Uterus (tissue), 3 donors: ENCODE measurements at regions not wholly inside any gene's neighbourhood (a gene's known extent, or its start where the extent isn't known, plus 50 kb on each side); places are given as distances from the start of the nearest gene placed in this dataset.

ENCODE experiments used
- DNase-seq, 2 donors: peaks; one replicate each; pipeline ENCODE4 v3.0.0-alpha.2; 2019 to 2020
- H3K27ac ChIP-seq, 2 donors: fragments of 200-600 bp; sonication (generic); 1 replicate in 1 of 2; 2 replicates in 1 of 2; pipeline ENCODE4 v1.5.1; 2016 to 2018
- H3K27me3 ChIP-seq, 2 donors: fragments of 200-600 bp; sonication (generic); one replicate each; pipeline ENCODE4 v1.5.1; 2018 to 2019; ENCODE audit warnings: control low read depth in 1 of 2
- H3K36me3 ChIP-seq, 2 donors: fragments of 200-600 bp; sonication (generic); one replicate each; pipeline ENCODE4 v1.5.1; 2019; ENCODE audit warnings: control low read depth in 1 of 2
- H3K4me1 ChIP-seq, 2 donors: fragments of 200-600 bp; sonication (generic); one replicate each; pipeline ENCODE4 v1.5.1; 2018 to 2019; ENCODE audit warnings: control low read depth in 1 of 2
- H3K4me3 ChIP-seq, 2 donors: fragments of 200-600 bp; sonication (generic); 1 replicate in 1 of 2; 2 replicates in 1 of 2; pipeline ENCODE4 v1.5.1; 2018 to 2019; ENCODE audit warnings: mild to moderate bottlenecking in 1 of 2
- H3K9me3 ChIP-seq, 2 donors: fragments of 200-600 bp; sonication (generic); one replicate each; pipeline ENCODE4 v1.5.1; 2019; ENCODE audit warnings: control low read depth in 1 of 2
- CTCF ChIP-seq, 4 experiments: fragments of 200-600 bp in 2 of 4; fragments of 450-650 bp in 2 of 4; sonication (generic) in 2 of 4; IDR thresholded peaks; one replicate each; pipeline ENCODE4 v1.5.1; 2016 to 2019; ENCODE audit warnings: antibody characterized with exemption in 4 of 4, mild to moderate bottlenecking in 2 of 4, moderate library complexity in 1 of 4
- POLR2A ChIP-seq, 2 donors: fragments of 450-650 bp; IDR thresholded peaks; one replicate each; pipeline ENCODE4 v1.6.1; 2016; ENCODE audit warnings: antibody characterized with exemption in 2 of 2, mild to moderate bottlenecking in 1 of 2, moderate library complexity in 1 of 2
- intact Hi-C: fragments of 100-400 bp; cut with DNase I; formaldehyde crosslinking; loops from one replicate; pipeline ENCODE4 v1.15.1; 2023; ENCODE audit warnings: low total_unique reads
- donor health status: DM: yes; HTN: yes; CAD: no.

DNA sequence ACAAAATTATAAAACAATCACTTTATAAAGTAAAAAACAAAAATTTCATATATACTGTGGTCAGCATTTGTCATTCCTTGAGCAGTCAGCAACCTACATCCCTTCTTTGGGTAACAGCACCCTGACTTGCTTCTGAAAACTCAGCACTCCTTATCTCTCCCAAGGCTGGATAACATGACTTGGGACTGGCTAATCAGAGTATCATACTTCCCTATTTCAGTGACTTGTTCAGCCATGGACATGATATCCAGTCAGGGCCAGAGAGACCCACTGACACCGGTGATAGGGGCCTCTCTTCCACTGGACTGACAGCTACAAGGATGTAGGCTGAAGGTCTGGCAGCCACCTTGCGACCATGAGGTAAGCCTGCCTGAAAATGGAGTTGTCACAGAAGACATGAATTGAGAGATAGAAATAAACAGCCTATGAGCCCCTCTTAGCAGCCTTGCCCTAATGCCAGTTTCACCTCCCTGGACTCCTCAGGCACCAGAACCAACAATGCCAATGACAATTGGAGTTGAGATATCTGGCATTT, 84.4 kb upstream of the NEBL start:
- Histone ChIP-seq H3K27me3 (no peaks in the 10 kb centered on the region), H3K36me3 (no peaks in the 10 kb centered on the region), H3K4me1 (no peaks in the 10 kb centered on the region), H3K4me3 (no peak overlapping the region), H3K9me3 (no peaks in the 10 kb centered on the region), H3K27ac (no peak overlapping the region)
- no peak for TF ChIP-seq CTCF (IDR thresholded peaks at IDR 0.05)
- TF ChIP-seq POLR2A (IDR thresholded peaks at IDR 0.05) = no peak
- intact Hi-C loops = no loop called here
- DNase-seq = no peak

- DNase-seq = no peak
- TF ChIP-seq POLR2A (IDR thresholded peaks at IDR 0.05) (no peak), CTCF (IDR thresholded peaks at IDR 0.05) (no peak)
- H3K36me3 ChIP-seq = no peaks in the 10 kb centered on the region
- H3K4me3 ChIP-seq = no peak overlapping the region
- intact Hi-C loops = no loop called here
- H3K27ac ChIP-seq = no peak overlapping the region
- H3K4me1 ChIP-seq = no peaks in the 10 kb centered on the region
- H3K9me3 ChIP-seq = no peaks in the 10 kb centered on the region
- H3K27me3 ChIP-seq = no peaks in the 10 kb centered on the region
Measured at GRCh38 chr10:20978617-20979016, 81.5 kb upstream of the NEBL start.

- no peaks in the 10 kb centered on the region for H3K27me3 ChIP-seq
- TF ChIP-seq CTCF (IDR thresholded peaks at IDR 0.05) (no peak), POLR2A (IDR thresholded peaks at IDR 0.05) (no peak)
- no peaks in the 10 kb centered on the region for H3K36me3 ChIP-seq
- intact Hi-C loops = no loop called here
- H3K4me3 ChIP-seq = no peak overlapping the region
- no peaks in the 10 kb centered on the region for H3K4me1 ChIP-seq
- no peak for DNase-seq
- H3K27ac ChIP-seq = no peak overlapping the region
- H3K9me3 ChIP-seq = no peaks in the 10 kb centered on the region
Measured at GRCh38 chr10:20977300-20977699, 80.2 kb upstream of the NEBL start.

DNA sequence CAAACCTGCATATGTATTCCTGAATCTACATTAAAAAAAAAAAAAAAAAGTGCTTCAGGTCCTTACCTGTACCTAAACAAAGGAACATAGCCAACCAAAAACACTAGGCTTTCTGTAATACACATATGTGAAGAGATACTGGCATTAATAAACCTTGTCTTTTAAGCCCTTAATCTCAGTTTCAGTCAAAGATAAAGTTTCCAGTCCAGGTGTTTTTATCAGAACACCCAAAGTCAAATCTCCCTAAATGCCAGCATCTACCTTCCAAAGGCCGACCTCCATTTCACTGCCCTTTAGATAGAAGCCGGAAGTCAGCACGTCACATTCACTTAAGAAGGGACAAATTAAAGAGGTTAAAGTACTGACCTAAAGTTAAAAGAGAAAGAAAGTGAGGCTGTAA, 79.8 kb upstream of the NEBL start:
- no peaks in the 10 kb centered on the region for H3K27me3 ChIP-seq

GRCh38 chr10:20976390-20976789, 79.3 kb upstream of the NEBL start:
- Histone ChIP-seq H3K27ac (no peak overlapping the region), H3K4me3 (no peak overlapping the region), H3K27me3 (no peaks in the 10 kb centered on the region), H3K9me3 (no peaks in the 10 kb centered on the region), H3K36me3 (no peaks in the 10 kb centered on the region), H3K4me1 (no peaks in the 10 kb centered on the region)
- intact Hi-C loops = no loop called here
- TF ChIP-seq CTCF (IDR thresholded peaks at IDR 0.05) (no peak), POLR2A (IDR thresholded peaks at IDR 0.05) (no peak)
- DNase-seq = no peak

More for the DNA sequence above, 79.8 kb upstream of the NEBL start:
- no peak for DNase-seq
- intact Hi-C loops = no loop called here
- TF ChIP-seq POLR2A (IDR thresholded peaks at IDR 0.05) = no peak
- TF ChIP-seq CTCF (IDR thresholded peaks at IDR 0.05) = no peak
- no peaks in the 10 kb centered on the region for H3K9me3 ChIP-seq
- no peak overlapping the region for H3K27ac ChIP-seq
- no peaks in the 10 kb centered on the region for H3K36me3 ChIP-seq
- no peak overlapping the region for H3K4me3 ChIP-seq
- H3K4me1 ChIP-seq = no peaks in the 10 kb centered on the region
